ENCODE measurements at regions not wholly inside any gene's neighbourhood (a gene's known extent, or its start where the extent isn't known, plus 50 kb on each side); places are given as distances from the start of the nearest gene placed in this dataset.
"Not testable (repeated sequence)": the region's sequence is repeated elsewhere in the genome, so short reads cannot be mapped to it uniquely, and the experiment has no call there.

- DNase-seq (ENCODE audit: low read depth in 2 of 3, low spot score in 2 of 3), result no peak
Measured at GRCh38 chr9:90169490-90169889, 473.1 kb downstream of the DIRAS2 start.

GRCh38 chr9:90173935-90174334 lies 468.7 kb downstream of the DIRAS2 start:
- not testable (repeated sequence) for DNase-seq (ENCODE audit: low read depth in 2 of 3, low spot score in 2 of 3)

GRCh38 chr9:90174346-90174745 lies 468.3 kb downstream of the DIRAS2 start:
- DNase-seq (ENCODE audit: low read depth in 2 of 3, low spot score in 2 of 3), result not testable (repeated sequence)

- no peak for DNase-seq (ENCODE audit: low read depth in 2 of 3, low spot score in 2 of 3)
Measured at GRCh38 chr9:90175257-90175656, 467.4 kb downstream of the DIRAS2 start.

GRCh38 chr9:90175865-90176264 lies 466.8 kb downstream of the DIRAS2 start:
- DNase-seq (ENCODE audit: low read depth in 2 of 3, low spot score in 2 of 3), result no peak

- DNase-seq (ENCODE audit: low read depth in 2 of 3, low spot score in 2 of 3), result no peak
Measured at GRCh38 chr9:90176901-90177300, 465.7 kb downstream of the DIRAS2 start.

- DNase-seq (ENCODE audit: low read depth in 2 of 3, low spot score in 2 of 3), result no peak
Measured at GRCh38 chr9:90180381-90180780, 462.2 kb downstream of the DIRAS2 start.

- DNase-seq (ENCODE audit: low read depth in 2 of 3, low spot score in 2 of 3), result no peak
Measured at GRCh38 chr9:90188656-90189055, 454.0 kb downstream of the DIRAS2 start.

GRCh38 chr9:90189306-90189705 lies 453.3 kb downstream of the DIRAS2 start:
- no peak for DNase-seq (ENCODE audit: low read depth in 2 of 3, low spot score in 2 of 3)

GRCh38 chr9:90192465-90192864 lies 450.2 kb downstream of the DIRAS2 start:
- DNase-seq (ENCODE audit: low read depth in 2 of 3, low spot score in 2 of 3), result not testable (repeated sequence)

- no peak for DNase-seq (ENCODE audit: low read depth in 2 of 3, low spot score in 2 of 3)
Measured at GRCh38 chr9:90198956-90199355, 443.7 kb downstream of the DIRAS2 start.

- DNase-seq (ENCODE audit: low read depth in 2 of 3, low spot score in 2 of 3), result no peak
Measured at GRCh38 chr9:90201766-90202165, 440.9 kb downstream of the DIRAS2 start.

- no peak for DNase-seq (ENCODE audit: low read depth in 2 of 3, low spot score in 2 of 3)
Measured at GRCh38 chr9:90204128-90204831, 438.3 kb downstream of the DIRAS2 start.

GRCh38 chr9:90213045-90213444 lies 429.6 kb downstream of the DIRAS2 start:
- not testable (repeated sequence) for DNase-seq (ENCODE audit: low read depth in 2 of 3, low spot score in 2 of 3)

- DNase-seq (ENCODE audit: low read depth in 2 of 3, low spot score in 2 of 3), result no peak
Measured at GRCh38 chr9:90219548-90220118, 423.0 kb downstream of the DIRAS2 start.

GRCh38 chr9:90221899-90222298 lies 420.7 kb downstream of the DIRAS2 start:
- not testable (repeated sequence) for DNase-seq (ENCODE audit: low read depth in 2 of 3, low spot score in 2 of 3)

GRCh38 chr9:90226839-90227338 lies 415.7 kb downstream of the DIRAS2 start:
- DNase-seq (ENCODE audit: low read depth in 2 of 3, low spot score in 2 of 3), result peak in 2 of 3 experiments; percentile 12 to 29

- DNase-seq (ENCODE audit: low read depth in 2 of 3, low spot score in 2 of 3), result not testable (repeated sequence)
Measured at GRCh38 chr9:90233081-90233480, 409.5 kb downstream of the DIRAS2 start.

- no peak for DNase-seq (ENCODE audit: low read depth in 2 of 3, low spot score in 2 of 3)
Measured at GRCh38 chr9:90240541-90240940, 402.1 kb downstream of the DIRAS2 start.

- DNase-seq (ENCODE audit: low read depth in 2 of 3, low spot score in 2 of 3), result no peak
Measured at GRCh38 chr9:90245661-90246060, 397.0 kb downstream of the DIRAS2 start.

GRCh38 chr9:90249094-90249493 lies 393.5 kb downstream of the DIRAS2 start:
- DNase-seq (ENCODE audit: low read depth in 2 of 3, low spot score in 2 of 3), result no peak

GRCh38 chr9:90251316-90251715 lies 391.3 kb downstream of the DIRAS2 start:
- no peak for DNase-seq (ENCODE audit: low read depth in 2 of 3, low spot score in 2 of 3)

GRCh38 chr9:90256345-90256744 lies 386.3 kb downstream of the DIRAS2 start:
- DNase-seq (ENCODE audit: low read depth in 2 of 3, low spot score in 2 of 3), result no peak

Data from activated CD8-positive, alpha-beta memory T cell treated with anti-CD3 and anti-CD28 coated beads for 48 hours (primary cell).